HG03139 (cell line): ENCODE measurements at regions not wholly inside any gene's neighbourhood (a gene's known extent, or its start where the extent isn't known, plus 50 kb on each side); places are given as distances from the start of the nearest gene placed in this dataset.

Experiments
- ATAC-seq: cut with Tn5 transposase; IDR thresholded peaks from one replicate; pipeline ENCODE4 v1.9.1; 2021; ENCODE audit not compliant: unreplicated experiment

- ATAC-seq: no peak
Observed at GRCh38 chr13:79749566-79749965, 268.6 kb downstream of the NDFIP2 start.

GRCh38 chr13:79745081-79745480, 264.1 kb downstream of the NDFIP2 start:
- ATAC-seq: no peak

- ATAC-seq: no peak
Observed at GRCh38 chr13:79742923-79743322, 262.0 kb downstream of the NDFIP2 start.

GRCh38 chr13:79740991-79741390, 260.0 kb downstream of the NDFIP2 start:
- ATAC-seq: no peak

- ATAC-seq: no peak
Observed at GRCh38 chr13:79736356-79736755, 255.4 kb downstream of the NDFIP2 start.

- ATAC-seq: no peak
Observed at GRCh38 chr13:79735228-79735627, 254.3 kb downstream of the NDFIP2 start.

GRCh38 chr13:79727086-79727485, 246.1 kb downstream of the NDFIP2 start:
- no peak for ATAC-seq

- ATAC-seq: no peak
Observed at GRCh38 chr13:79725841-79726240, 244.9 kb downstream of the NDFIP2 start.

GRCh38 chr13:79724348-79725103, 243.6 kb downstream of the NDFIP2 start:
- no peak for ATAC-seq

GRCh38 chr13:79723519-79724024, 242.6 kb downstream of the NDFIP2 start:
- no peak for ATAC-seq

GRCh38 chr13:79722885-79723445, 242.0 kb downstream of the NDFIP2 start:
- no peak for ATAC-seq

GRCh38 chr13:79716191-79716590, 235.2 kb downstream of the NDFIP2 start:
- ATAC-seq: no peak

GRCh38 chr13:79711631-79712030, 230.7 kb downstream of the NDFIP2 start:
- ATAC-seq: no peak

- ATAC-seq: no peak
Observed at GRCh38 chr13:79710376-79710775, 229.4 kb downstream of the NDFIP2 start.

GRCh38 chr13:79709471-79709870, 228.5 kb downstream of the NDFIP2 start:
- ATAC-seq: no peak

GRCh38 chr13:79703772-79704171, 222.8 kb downstream of the NDFIP2 start:
- ATAC-seq: no peak

GRCh38 chr13:79695754-79696153, 214.8 kb downstream of the NDFIP2 start:
- ATAC-seq: no peak

- no peak for ATAC-seq
Observed at GRCh38 chr13:79692846-79693245, 211.9 kb downstream of the NDFIP2 start.

- ATAC-seq: no peak
Observed at GRCh38 chr13:79691826-79692225, 210.9 kb downstream of the NDFIP2 start.

GRCh38 chr13:79688741-79689140, 207.8 kb downstream of the NDFIP2 start:
- ATAC-seq: no peak

GRCh38 chr13:79686441-79686840, 205.5 kb downstream of the NDFIP2 start:
- no peak for ATAC-seq

- no peak for ATAC-seq
Observed at GRCh38 chr13:79684371-79684770, 203.4 kb downstream of the NDFIP2 start.

GRCh38 chr13:79682164-79682563, 201.2 kb downstream of the NDFIP2 start:
- no peak for ATAC-seq
